ENCODE measurements at regions not wholly inside any gene's neighbourhood (a gene's known extent, or its start where the extent isn't known, plus 50 kb on each side); places are given as distances from the start of the nearest gene placed in this dataset.
A peak's percentile ranks its signal among the peaks of the same experiment; 100 is the strongest.

DNA sequence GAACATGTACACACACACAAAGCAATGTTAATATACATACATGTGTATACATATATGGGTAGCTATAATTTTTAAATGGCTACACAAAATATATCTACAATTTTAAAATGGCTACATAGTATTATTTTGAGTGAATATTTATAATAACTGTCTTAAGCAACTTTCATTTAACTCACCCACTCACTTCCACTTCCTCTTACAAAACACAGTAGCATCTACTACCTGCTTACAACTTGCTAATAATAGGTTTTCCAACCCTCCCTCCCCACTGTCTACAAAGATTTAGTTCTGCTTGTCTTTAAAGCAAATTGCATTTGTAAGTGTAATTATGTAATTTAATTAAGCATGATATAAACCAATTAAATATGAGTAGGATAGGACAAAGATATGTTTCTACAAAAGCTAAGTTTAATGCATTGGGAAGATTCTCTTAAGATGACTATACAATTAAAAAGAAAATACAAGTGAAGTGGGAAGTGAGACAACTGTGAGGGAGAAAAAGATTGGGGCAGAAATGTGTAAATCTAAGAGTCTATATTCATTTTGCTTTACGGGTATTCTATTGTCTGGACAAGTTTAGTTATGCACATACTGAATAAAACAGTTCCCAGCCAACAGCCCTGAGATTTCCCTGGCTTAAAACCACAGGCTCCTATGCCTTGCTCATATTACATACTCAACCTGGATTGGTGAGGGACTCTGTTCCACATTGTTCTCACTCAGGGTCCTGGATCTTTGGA, 583.1 kb downstream of the EFNB2 start:
- DNase-seq (ENCODE audit: low read depth in 2 of 3, low spot score in 1 of 3) = no peak

DNA sequence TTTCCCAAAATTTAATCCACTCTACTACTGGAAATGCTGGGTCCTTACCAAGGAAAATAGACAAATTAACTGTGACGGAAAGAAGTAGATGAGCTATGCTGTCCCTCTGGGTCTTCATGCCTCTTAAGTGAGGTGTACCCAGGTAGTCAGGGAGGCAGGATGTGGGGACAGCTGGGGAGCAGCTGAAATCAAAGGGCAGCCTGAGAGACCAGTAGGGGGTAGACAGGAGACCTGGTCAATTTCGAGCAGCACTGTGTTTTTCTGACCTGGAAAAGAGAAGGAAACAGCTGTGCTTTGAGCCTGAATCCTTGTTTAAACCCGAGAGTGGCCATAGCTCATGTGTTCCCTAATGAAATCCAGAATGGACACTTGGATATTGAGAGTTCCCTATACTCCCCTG, 587.3 kb downstream of the EFNB2 start:
- DNase-seq (ENCODE audit: low read depth in 2 of 3, low spot score in 1 of 3) = no peak

DNA sequence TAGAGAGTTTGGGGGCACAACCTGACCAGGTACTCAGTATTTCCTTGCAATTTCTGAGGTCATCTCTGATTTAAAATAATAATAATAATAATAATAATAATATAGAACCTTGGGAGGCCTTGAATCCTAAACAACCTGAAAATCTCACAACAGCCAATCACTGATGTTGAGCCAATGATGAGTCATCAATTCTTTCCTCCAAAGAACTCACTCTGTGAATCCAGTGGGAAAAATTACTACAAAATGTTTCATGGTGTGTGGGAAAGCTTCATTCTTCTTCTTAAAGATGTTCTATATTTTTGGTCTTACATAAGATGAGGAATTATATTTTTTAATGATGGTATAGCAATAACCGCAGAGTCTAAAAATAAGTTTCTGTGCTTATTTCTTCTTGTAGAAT, 594.6 kb downstream of the EFNB2 start:
- DNase-seq (ENCODE audit: low read depth in 2 of 3, low spot score in 1 of 3) = no peak

DNA sequence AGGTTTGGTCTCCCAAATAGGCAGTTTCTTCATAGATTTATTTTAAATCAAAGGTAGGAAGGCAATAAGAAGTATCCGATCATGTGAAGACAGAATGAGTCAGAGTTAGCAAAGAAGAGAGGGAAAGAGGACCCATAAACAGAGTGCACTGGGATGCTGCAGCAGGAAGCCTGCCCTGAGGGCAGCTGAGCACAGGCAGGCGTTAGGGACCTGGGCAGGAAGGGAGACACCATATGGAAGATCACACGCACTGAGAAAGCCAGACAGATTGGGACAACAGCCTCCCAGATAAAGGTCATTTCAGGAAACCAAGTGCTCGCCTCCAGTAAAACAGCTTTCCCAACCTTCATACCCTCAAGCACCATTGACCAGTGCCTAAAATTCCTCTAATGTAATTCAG, 598.0 kb downstream of the EFNB2 start:
- no peak for DNase-seq (ENCODE audit: low read depth in 2 of 3, low spot score in 1 of 3)

DNA sequence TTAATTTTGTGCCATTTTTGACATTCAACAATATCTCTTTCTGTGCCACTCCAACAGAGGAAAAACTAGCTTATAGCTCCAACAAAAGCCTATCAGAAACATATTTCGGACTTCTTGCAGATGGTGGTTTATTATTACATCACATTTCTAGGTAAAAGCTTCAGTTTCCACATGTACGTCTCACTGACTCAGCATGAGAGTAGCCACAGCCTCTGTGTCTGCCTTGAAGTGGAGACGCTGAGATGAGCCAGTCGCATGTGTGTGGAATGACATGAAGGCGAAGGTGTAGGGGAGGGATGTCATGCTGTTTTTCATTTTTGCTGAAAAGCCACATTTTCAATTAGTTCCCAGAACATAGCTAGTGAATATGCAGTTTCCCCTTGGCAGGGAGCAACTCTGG, 598.6 kb downstream of the EFNB2 start:
- no peak for DNase-seq (ENCODE audit: low read depth in 2 of 3, low spot score in 1 of 3)

DNA sequence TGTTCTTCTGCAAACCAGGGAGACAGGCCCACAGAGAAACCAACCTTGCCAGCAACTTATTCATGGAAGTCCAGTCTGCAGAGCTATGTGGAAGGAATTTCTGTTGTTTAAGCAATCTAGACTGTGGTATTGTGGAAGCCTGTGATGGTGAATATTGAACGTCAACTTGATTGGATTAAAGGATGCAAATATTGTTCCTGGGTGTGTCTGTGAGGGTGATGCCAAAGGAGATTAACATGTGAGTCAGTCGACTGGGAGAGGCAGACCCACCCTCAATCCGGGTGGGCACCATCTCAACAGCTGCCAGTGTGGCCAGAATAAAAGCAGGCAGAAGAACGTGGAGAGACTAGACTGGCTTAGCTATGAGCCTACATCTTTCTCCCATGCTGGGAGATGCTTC, 606.0 kb downstream of the EFNB2 start:
- no peak for DNase-seq (ENCODE audit: low read depth in 2 of 3, low spot score in 1 of 3)

DNA sequence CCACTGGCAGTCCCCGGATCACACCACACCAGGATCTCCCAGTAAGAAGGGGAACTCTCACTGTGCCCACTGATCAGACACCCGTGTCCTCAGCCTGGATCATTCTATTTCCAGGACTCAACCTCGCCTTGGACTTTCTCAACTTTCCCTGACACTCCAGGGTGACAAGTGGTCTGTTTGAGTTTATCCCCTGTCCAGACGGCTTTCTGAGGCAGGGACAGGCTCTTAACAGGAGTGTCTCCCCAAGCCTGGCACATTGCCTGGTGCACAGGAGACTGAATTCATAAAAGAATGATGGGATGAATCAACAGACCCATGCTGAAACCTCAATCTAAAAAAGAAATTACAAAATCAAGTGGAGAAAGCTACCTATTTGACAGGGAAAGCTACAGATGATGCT, 606.6 kb downstream of the EFNB2 start:
- DNase-seq (ENCODE audit: low read depth in 2 of 3, low spot score in 1 of 3) = no peak

DNA sequence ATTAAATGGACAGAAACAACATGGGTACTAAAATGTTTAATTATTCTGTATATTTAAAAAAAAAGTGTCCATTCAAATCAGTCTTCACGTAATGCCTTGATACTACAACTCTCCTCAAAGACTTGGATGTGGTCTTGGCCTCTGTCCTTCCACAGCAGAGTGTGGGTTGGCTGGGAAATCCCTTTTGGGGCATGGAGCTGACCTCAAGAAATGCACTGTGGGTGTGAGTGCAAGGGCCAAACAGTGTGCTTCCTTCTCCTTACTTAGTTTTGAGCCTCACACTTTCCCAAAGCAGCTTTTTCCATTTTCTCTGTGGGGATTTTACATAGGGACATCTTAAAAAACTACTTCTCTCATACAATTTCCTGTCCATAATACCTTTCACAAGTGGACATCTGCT, 607.4 kb downstream of the EFNB2 start:
- DNase-seq (ENCODE audit: low read depth in 2 of 3, low spot score in 1 of 3) = no peak

DNA sequence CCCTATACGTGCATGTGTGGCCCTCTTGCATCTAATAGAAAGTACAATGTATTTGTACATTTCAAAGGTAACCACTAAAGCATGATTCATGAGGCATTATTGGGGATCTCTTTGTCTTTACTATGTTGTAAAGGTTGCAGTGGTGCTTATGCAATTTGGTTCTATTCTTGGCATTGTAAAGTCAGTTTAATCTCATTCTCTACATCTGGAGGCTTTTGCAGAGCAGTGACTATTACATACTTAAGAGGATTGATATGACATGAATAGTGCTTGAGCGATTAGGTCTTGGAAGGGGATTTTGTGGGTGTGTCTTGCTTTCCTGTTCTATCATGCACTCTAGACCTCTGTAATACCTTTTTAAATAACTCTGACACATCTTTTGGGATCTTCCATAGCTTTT, 610.0 kb downstream of the EFNB2 start:
- DNase-seq (ENCODE audit: low read depth in 2 of 3, low spot score in 1 of 3) = no peak

DNA sequence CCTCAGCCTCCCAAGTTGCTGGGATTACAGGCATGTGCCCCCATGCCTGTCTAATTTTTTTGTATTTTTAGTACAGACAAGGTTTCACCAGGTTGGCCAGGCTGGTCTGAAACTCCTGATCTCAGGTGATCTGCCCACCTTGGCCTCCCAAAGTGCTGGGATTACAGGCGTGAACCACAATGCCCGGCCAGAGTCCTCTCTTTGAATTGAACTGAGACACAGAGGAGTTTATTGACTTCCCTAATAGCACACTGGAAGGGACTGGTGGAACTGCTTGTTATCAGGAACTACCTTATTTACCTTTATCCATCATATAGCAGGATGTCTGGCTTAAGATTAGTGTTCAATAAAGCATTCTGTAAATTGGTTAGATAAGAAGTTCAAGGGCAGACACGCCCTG, 613.8 kb downstream of the EFNB2 start:
- no peak for DNase-seq (ENCODE audit: low read depth in 2 of 3, low spot score in 1 of 3)

DNA sequence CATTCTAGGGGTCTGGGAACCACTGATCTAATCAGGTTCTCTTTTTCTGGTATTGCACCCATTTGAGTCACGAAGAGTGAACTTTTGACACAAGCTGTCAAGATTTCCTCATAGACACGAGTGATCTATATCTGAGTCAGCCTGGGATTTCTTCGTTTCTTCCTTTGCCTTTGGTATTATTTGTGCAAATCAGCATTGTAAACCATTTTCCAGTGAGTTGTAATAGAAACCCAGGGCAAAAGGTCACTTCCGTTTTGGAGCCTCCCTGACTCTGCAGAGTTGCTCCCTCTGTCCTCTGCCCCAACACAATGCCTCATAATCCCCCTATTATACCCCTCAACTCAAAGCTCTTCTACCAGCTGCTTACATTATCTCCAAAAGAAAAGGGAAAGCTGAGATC, 615.1 kb downstream of the EFNB2 start:
- no peak for DNase-seq (ENCODE audit: low read depth in 2 of 3, low spot score in 1 of 3)

DNA sequence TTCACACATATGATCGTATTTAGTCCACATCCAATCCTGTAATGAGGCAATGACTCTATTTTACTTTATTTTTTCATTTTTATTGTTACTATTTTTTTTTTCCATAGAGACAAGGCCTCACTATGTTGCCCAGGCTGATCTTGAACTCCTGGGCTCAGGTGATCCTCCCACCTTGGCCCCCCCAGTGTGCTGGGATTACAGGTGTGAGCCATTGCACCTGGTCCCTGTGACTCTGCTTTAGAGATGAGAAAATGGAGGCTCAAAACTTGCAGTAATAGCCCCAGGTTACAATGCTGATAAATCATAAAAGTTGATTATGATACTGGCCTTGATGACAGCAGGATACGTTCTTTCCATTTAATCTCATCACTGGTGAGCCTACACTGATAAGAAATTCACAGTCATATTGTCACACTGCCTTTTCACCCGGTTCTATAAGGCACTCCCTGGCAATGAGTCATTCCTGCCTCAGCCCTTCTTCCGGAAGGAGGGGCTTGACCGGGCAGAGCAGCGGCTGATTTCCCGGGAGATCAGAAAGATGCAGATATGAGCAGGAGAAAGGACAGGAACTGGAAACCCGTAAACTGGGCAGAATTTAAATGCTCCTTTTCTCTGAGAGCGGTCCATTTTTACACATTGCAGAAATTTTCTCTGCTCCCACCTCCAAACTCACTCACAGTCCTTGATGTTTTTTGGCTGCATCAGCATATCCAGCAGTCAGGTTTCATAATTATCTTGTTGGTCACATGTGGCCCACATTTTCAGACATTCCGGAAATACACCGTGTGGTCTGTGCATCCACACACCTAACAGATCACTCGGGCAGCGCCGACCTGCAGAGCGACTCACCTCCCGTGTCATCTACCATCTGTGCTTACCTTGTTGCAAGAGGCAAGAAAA, 616.4 kb downstream of the EFNB2 start:
- no peak for DNase-seq (ENCODE audit: low read depth in 2 of 3, low spot score in 1 of 3)

DNA sequence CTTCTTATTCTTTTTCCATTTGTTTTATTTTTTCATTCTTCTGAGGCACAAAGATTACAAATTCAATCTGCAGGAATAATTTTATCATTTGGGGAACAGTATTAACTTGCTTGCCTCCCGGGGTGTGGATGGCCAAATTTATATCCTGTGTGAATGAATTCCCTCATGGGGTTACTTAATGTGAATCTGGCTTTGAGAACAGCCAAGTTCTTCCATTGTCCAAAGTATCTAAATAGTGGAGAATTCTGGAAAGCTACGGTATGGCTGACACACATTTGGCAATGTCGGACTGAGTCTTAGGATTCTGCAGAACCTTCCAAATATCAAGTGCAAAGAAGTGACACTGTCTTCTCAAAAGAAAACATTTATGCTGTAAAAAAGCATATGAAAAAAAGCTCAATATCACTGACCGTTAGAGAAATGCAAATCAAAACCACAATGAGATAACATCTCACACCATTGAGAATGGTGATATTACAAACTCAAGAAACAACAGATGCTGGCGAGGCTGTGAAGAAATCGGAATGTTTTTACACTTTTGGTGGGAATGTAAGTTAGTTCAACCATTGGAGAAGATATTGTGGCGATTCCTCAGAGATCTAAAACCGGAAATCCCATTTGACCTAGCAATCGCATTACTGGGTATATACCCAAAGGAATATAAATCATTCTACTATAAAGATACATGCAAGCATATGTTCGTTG, 620.2 kb downstream of the EFNB2 start:
- DNase-seq (ENCODE audit: low read depth in 2 of 3, low spot score in 1 of 3) = no peak

DNA sequence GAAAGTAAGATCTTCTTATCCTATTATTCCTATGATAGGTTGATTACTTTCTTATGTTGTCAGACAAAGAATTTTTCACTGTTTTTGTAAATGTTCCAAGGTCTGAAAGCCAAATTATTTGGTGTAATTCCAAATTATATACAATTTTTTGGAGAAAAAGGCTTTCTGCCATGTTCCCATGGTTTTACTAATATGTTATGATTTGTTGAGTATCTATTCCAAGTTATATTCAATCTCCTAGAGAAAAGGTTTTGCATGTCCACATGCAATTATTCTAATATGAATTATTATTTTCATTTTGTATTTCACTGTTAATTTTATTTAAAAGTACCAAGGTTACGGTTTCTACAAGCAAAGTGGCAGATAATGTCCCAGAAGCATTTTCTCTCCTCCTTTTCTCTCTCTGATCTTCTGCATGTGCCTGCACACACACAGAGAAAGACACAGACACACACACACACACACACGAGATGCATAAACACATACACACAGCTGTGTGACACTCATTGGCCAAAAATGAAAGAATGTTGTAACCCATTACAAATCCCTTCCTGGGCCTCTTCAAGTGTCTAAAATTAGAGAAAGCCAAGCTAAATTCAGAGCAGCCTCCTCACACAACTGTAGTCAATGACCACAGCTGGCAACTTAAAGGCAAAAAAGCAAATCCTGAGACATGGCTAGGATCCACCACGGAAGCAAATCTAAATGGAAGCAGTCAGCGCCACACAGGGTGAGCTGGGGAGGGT, 621.0 kb downstream of the EFNB2 start:
- DNase-seq (ENCODE audit: low read depth in 2 of 3, low spot score in 1 of 3) = no peak

DNA sequence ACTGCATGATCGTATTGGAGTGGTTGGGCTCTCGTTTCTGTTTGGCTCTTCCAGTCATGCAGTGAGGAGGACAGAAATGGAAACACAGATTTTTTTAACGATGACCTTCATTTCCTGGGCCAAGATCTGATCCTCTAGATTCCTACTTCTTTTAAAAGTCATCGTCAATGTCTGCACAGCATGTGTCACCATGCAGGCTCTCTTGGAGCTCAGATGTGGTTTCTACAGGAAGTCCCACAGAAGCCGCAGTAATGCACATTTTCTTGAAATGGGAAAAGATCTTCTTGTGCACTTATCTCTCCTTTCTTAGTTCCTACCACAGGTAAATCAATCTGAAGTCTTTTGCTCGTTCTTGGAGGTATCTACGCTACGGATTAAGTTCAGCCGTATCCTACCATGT, 626.9 kb downstream of the EFNB2 start:
- DNase-seq (ENCODE audit: low read depth in 2 of 3, low spot score in 1 of 3) = peak; percentile 1 to 6 (median 5)

DNA sequence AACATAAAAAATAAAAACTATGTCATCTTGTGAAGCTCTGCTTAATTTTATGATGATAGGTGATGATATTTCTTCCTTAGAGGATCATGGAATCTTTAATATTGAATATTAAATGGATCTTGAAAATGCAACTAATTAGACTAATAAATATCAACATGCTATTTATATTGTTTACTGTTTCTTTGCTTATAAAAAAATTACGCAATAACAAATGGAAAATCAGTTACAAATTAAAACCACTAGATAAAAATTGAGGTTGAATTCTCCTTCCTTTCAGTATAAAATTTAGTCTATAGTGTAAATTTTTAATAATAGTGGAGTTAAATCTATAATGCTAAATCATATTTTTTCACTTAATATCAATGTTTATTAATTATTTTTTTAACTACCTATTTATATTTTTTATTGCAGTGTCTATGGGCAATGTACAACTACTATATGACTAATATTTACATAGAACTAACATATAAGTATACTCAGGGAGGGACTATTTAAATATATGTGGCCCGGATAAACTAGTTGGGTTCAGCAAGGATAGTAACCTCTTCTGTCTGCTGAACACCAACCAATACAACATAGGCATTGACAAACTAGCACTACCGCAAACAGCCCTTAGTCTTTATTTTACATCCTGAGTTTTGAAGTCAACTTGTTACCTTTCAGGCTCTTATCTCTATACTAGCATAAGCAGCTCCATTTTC, 628.0 kb downstream of the EFNB2 start:
- no peak for DNase-seq (ENCODE audit: low read depth in 2 of 3, low spot score in 1 of 3)

DNA sequence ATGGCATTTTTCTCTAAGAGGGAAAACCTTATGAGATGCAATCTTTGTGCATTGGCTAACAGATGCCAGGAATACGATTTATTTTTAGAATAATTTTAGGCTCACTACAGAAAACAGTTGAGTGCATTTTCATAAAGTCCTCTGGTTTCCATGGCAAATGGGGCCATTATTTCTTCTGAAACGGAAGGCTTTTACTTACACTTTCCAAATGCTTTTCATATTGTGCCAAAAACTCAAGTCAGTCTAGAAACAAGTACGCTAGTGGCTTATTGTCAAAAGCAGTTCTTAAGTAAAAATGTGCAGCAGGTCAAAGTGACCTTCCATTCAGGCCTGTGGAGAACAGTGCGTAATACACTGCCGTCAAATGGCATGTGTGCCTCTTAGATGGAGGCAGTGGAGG, 628.7 kb downstream of the EFNB2 start:
- no peak for DNase-seq (ENCODE audit: low read depth in 2 of 3, low spot score in 1 of 3)

DNA sequence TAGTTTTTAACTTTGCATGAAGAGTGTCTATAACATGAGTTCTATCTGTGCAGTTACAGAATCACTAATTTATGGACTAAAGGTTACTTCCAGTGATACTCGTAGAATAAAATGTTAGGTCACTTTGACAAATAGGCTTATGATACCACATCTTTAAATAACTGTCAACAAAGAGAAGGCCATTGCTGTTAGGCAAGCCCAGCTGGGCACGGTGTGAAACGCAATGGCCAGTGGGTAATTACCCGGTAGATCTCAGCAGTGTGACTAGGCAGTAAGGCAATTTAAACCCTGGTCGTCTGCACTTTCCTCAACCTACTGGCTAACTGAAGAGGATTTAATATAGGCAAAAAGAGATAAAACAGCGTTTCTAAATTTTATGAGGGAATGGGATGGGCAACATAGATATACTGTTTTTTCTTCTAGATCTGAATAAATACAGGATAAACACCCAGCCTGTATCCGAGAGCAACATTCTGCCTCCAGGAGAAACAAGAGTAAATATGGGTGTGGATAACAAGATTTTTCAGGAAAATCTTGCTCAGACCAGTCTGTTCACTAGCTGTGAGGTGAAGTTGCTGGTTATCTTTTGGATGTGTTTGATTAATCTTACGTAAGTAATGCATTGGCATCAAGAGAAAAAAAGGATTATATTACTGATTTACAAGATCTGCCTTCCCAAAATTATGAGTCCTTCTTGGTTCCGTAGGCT, 631.3 kb downstream of the EFNB2 start:
- no peak for DNase-seq (ENCODE audit: low read depth in 2 of 3, low spot score in 1 of 3)

DNA sequence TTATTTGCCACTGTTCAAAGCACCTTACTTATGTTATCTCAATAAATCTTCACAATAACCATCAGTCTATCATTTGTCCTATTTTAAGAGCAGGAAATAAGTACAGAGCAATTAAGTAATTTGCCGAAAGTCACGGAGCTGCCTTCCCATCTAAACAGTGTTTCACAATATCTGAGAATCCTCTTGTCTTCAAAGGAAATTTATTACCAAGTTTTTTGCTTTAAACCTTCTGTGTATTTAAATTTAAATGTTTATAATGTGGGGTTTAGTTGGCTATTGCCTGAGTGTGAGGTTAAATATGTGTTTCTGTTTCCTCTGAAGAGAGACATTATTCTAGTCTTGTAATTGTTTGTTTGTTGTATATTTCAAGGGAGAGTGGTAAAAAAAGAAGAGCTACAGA, 633.1 kb downstream of the EFNB2 start:
- DNase-seq (ENCODE audit: low read depth in 2 of 3, low spot score in 1 of 3) = no peak

DNA sequence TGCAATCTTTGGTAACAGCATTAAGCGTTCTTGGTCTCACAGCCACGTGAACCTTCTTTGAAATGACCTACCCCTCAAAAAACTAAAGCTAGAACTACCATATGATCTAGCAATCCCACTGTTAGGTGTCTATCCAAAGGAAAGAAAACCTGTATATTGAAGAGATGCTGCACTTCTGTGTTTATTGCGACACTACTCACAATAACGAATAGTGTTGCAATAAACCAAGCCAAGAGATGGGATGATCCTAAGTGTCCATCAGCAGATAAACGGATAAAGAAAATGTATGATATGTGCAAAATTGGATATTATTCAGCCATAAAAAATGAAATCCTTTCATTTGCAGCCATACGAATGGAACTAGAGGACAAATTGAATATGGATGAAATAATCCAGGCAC, 637.9 kb downstream of the EFNB2 start:
- DNase-seq (ENCODE audit: low read depth in 2 of 3, low spot score in 1 of 3) = no peak
